ENCODE measurements at regions not wholly inside any gene's neighbourhood (a gene's known extent, or its start where the extent isn't known, plus 50 kb on each side); places are given as distances from the start of the nearest gene placed in this dataset.

GRCh38 chr10:128892005-128892404, 575.0 kb upstream of the MGMT start:
- H3K4me3 ChIP-seq (ENCODE audit: low read depth, low read length) = no peak overlapping the region
- TF ChIP-seq CTCF (IDR thresholded peaks at IDR 0.05; ENCODE audit: insufficient read depth, low read depth, low read length, missing control alignments) = no peak
- no peak for DNase-seq (ENCODE audit: low read depth)

GRCh38 chr10:128894641-128895040, 572.4 kb upstream of the MGMT start:
- H3K4me3 ChIP-seq (ENCODE audit: low read depth, low read length) = no peak overlapping the region
- no peak for DNase-seq (ENCODE audit: low read depth)
- TF ChIP-seq CTCF (IDR thresholded peaks at IDR 0.05; ENCODE audit: insufficient read depth, low read depth, low read length, missing control alignments) = no peak

GRCh38 chr10:128895473-128895872, 571.6 kb upstream of the MGMT start:
- no peak for DNase-seq (ENCODE audit: low read depth)
- H3K4me3 ChIP-seq (ENCODE audit: low read depth, low read length) = no peak overlapping the region
- TF ChIP-seq CTCF (IDR thresholded peaks at IDR 0.05; ENCODE audit: insufficient read depth, low read depth, low read length, missing control alignments) = no peak

GRCh38 chr10:128896116-128896795, 570.8 kb upstream of the MGMT start:
- TF ChIP-seq CTCF (IDR thresholded peaks at IDR 0.05; ENCODE audit: insufficient read depth, low read depth, low read length, missing control alignments) = no peak
- H3K4me3 ChIP-seq (ENCODE audit: low read depth, low read length) = no peak overlapping the region
- no peak for DNase-seq (ENCODE audit: low read depth)

GRCh38 chr10:128896963-128897362, 570.1 kb upstream of the MGMT start:
- no peak for DNase-seq (ENCODE audit: low read depth)
- TF ChIP-seq CTCF (IDR thresholded peaks at IDR 0.05; ENCODE audit: insufficient read depth, low read depth, low read length, missing control alignments) = no peak
- H3K4me3 ChIP-seq (ENCODE audit: low read depth, low read length) = no peak overlapping the region

GRCh38 chr10:128897401-128898129, 569.5 kb upstream of the MGMT start:
- no peak for DNase-seq (ENCODE audit: low read depth)
- no peak overlapping the region for H3K4me3 ChIP-seq (ENCODE audit: low read depth, low read length)
- TF ChIP-seq CTCF (IDR thresholded peaks at IDR 0.05; ENCODE audit: insufficient read depth, low read depth, low read length, missing control alignments) = no peak

Measured in GM12865 (cell line).